Hindlimb muscle (tissue), 1 donor: ENCODE measurements at regions not wholly inside any gene's neighbourhood (a gene's known extent, or its start where the extent isn't known, plus 50 kb on each side); places are given as distances from the start of the nearest gene placed in this dataset.
"Not testable (repeated sequence)": the region's sequence is repeated elsewhere in the genome, so short reads cannot be mapped to it uniquely, and the experiment has no call there.

Experiments
- DNase-seq: peaks from one replicate; pipeline ENCODE4 v3.0.0-alpha.2; 2013

DNA sequence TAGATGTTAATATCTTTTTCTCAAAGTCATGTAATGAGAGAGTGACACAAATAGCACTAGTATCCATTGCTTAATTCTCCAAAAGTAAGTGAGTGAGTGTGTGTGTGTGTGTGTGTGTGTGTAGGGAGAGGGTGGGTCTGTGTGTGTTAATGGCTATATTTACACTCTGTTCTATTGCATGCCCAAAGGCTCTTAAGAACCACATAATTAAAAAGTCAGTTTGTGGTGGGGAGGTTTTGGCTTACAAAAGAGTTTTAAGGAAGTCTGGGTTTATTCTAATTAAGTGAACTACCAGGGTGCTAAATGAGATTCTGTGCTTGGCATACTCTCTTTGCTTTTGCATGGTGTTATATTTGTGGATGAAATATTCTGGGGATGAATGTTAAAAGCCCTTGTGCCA, 1897.6 kb upstream of the FLRT2 start:
- DNase-seq: no peak

DNA sequence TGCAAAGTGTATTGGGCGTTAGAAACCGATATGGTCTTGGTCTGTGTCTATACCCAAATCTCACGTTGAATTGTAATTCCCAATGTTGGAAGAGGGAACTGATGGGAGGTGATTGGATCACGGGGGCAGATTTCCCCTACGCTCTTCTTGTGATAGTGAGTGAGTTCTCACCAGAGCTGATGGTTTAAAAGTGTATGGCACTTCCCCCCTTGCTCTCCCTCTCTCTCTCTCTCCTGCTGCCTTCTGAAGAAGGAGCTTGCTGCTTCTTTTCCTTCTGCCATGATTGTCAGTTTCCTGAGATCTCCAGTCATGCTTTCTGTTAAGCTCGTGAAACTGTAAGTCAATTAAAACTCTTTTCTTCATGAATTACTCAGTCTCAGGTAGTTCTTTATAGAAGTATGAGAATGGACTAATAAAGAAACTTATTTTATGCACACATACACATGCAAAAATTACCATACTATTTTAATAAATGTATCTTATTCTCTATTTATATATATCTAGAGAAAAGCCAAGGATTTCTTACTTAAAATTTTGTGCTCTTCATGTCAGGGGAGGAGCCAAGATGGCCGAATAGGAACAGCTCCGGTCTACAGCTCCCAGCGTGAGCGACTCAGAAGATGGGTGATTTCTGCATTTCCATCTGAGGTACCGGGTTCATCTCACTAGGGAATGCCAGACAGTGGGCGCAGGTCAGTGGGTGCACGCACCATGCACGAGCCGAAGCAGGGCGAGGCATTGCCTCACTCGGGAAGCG, 1891.0 kb upstream of the FLRT2 start:
- no peak for DNase-seq

GRCh38 chr14:83639505-83639875, 1890.5 kb upstream of the FLRT2 start:
- DNase-seq: not testable (repeated sequence)

DNA sequence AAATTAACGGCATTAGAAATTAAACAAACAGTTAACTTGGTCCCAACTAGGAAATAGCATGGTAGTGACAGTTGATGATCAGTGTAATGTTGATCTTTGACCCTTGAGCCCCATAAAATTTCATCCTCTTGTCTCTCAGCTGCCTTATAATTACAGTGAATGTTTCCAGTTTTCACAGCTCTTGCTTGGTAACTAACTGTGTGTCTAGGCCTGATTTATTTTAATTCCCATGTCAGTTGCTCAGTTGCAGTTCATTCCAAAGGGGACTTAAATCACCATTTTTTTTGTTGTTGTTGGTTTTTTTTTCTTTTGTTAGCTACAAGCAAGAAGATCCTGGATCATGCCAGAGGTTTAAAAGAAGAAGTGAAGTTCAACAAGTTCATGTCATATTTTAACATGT, 1883.7 kb upstream of the FLRT2 start:
- DNase-seq: no peak

GRCh38 chr14:83660597-83660996, 1869.3 kb upstream of the FLRT2 start:
- no peak for DNase-seq

GRCh38 chr14:83664389-83664788, 1865.6 kb upstream of the FLRT2 start:
- DNase-seq: no peak

GRCh38 chr14:83689265-83689664, 1840.7 kb upstream of the FLRT2 start:
- DNase-seq: no peak

GRCh38 chr14:83697099-83697498, 1832.8 kb upstream of the FLRT2 start:
- DNase-seq: no peak

DNA sequence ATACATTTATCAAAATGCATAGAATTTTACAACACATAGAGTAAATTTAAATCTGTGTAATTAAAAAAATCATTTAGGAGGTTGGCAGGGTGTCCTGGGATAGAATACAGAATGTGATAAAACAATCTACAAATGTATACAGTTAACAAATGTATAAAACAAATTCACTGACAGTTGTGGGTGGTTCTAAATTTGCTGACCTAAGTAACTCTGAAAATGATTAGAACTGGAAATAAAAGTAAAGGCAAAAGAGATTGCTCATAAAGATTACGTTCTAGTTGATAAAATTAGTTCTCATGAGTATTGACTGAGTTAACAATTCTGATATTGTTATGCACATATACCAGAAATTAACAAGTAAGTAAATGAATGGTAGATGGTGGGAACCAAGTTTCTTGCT, 1827.3 kb upstream of the FLRT2 start:
- no peak for DNase-seq

GRCh38 chr14:83706231-83706954, 1823.6 kb upstream of the FLRT2 start:
- DNase-seq: no peak

GRCh38 chr14:83707056-83707455, 1822.9 kb upstream of the FLRT2 start:
- no peak for DNase-seq

DNA sequence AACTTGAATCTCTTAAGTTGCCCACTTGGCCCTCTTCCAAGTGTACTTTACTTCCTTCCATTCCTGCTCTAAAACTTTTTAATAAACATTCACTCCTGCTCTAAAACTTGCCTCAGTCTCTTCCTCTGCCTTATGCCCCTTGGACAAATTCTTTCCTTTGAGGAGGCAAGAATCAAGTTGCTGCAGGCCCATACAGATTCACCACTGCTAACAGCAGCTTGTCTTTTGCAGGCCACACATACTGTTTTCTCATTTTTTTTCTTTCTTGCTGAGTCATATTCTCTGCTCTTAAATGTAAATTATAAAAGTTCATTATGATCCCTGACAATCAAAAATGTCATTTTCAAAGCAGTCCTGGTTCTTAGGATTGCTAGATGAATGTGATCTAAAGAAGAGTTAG, 1820.8 kb upstream of the FLRT2 start:
- DNase-seq: no peak

DNA sequence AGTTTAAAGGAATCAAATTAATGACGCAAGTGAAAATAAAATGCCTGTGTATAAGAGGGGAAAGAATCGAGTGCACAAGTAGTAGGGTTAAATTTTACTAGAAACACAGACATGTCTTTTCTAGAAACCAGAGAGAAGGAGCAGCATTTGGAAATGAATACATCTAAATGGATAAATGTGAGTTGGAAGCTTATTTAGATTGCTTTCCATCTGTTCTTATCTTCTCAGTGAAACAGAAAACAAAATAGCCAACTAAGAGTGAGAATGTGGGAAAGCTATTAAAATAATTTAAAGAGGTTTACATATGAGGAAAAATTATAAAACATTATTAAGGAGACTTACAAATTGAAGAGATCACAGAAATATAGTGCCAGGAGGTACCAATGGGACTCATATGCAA, 1818.9 kb upstream of the FLRT2 start:
- no peak for DNase-seq

DNA sequence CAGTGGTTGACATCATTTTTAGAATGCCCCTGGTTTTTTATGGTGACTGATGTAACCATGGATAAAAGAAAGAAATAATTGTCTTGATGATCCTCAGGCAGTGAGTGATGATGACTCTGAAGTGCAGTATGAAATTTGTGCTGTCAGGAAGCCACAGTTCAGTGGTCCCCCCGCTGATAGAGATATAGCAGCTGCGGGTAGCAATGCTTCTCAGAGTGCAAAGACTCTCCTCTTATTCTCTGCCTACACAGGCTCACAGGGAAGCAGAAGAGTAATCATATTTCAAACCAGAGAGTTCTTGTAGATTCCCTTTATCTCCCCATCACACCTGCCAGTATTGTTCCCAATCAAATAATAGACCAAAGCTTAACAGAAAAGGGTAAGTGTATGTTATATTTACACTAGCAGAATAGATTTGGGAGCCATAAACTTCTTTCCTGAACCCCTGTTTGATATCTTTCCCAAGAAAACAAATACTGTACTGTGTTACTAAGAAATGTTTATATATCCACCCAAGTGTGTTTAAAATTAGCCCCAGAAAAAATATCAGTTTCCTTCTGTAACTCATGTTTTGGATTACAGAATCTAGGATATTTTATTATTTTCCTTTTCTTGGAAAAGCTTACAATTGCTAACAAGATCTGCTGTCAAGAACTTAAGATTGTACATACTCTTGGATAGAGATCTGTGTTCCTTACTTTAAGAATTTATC, 1817.4 kb upstream of the FLRT2 start:
- DNase-seq: no peak

DNA sequence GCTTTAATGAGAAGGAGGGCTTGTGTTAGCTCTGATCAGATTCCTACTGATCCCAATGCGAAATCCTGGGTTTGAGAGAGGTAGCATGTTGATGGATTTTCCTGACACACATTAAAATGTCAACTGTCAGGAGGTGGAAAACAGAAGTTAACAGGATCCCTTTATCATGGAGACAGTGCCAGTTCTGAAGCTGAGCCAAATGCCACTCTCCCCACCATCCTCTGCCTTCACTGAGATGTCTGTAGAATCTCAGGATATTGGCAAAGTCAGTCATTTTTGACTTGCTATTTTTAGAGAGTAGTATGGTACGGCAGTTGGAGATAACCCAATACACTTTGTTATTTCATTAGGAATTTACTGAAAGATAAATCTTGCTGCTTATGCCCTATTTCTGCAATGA, 1816.2 kb upstream of the FLRT2 start:
- no peak for DNase-seq

- no peak for DNase-seq
Measured at GRCh38 chr14:83714151-83714550, 1815.8 kb upstream of the FLRT2 start.

GRCh38 chr14:83719435-83719834, 1810.5 kb upstream of the FLRT2 start:
- DNase-seq: not testable (repeated sequence)

DNA sequence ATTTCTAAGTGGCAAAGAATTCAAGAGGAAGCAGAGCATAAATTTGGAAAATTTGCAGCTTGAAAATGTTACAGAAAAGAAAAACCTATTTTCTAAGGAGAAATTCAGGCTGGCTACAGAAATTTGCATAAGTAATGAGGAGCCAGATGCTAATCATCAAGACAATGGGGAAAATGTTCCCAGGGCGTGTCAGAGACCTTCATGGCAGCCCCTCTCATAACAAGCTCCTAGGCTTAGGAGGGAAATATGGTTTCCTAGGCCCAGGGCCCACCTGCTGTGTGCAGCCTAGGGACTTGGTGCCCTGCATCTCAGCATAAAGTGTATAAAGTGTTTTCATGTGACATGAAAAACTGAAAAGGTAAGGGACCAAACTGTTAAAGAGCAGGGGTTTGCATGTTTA, 1796.3 kb upstream of the FLRT2 start:
- DNase-seq: no peak

DNA sequence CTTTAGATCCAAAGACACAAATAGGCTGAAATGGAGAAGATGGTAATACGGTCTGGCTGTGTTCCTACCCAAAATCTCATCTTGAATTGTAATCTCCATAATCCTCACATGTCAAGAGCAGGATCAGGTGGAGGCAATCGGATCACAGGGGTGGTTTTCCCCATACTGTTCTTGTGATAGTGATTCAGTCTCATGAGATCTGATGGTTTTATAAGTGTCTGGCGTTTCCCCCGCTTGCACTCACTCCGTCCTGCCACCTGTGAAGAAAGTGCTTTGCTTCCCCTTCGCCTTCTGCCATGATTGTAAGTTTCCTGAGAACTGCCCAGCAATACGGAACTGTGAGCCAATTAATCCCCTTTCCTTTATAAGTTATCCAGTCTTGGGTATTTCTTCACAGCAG, 1795.5 kb upstream of the FLRT2 start:
- no peak for DNase-seq

- no peak for DNase-seq
Measured at GRCh38 chr14:83741269-83741668, 1788.7 kb upstream of the FLRT2 start.

GRCh38 chr14:83744224-83744623, 1785.7 kb upstream of the FLRT2 start:
- no peak for DNase-seq

DNA sequence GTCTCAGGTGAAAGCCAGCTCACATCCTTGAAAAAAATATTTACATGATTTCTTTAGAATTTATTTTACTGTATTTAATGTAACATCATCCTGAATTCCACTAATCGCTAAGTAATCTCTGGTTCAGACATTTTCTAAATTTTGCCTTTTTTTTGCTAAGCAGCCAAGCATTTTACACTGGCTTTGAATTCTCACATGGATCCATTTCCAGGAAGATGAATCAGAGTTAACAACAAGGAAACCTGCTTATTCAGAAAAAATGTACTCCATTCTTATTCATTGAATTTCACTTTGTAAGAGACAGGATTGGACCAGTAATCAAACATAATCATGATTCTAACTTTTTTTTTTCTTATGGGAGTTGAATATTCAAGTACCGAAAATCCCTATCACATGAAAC, 1785.1 kb upstream of the FLRT2 start:
- no peak for DNase-seq

DNA sequence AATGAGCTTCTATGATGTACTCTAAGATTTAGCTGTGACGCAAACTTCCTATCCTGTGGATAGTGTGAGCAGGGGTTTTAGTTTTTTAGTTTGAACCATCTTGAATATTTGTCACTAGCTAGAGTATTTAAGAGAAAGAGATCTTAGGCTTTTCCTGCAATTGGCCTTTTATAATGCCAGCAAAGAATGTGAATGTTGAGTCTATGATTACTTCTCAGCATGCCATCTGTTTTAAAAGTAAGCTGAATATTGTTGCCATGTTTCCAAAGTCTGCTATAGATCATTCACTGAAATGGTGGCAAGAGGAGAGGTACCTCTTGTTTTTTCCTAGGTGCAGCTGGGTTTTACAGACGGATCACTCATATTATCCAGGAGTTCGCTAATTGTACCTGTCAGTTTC, 1783.6 kb upstream of the FLRT2 start:
- DNase-seq: no peak

GRCh38 chr14:83757916-83758315, 1772.0 kb upstream of the FLRT2 start:
- no peak for DNase-seq
